Kidney (tissue), 13 donors: ENCODE measurements at regions not wholly inside any gene's neighbourhood (a gene's known extent, or its start where the extent isn't known, plus 50 kb on each side); places are given as distances from the start of the nearest gene placed in this dataset.

ENCODE experiments used
- DNase-seq, 5 donors: peaks; one replicate each; pipeline ENCODE4 v3.0.0-alpha.2; 2013 to 2020
- FAIRE-seq: peaks from 2 replicates; lab custom pipeline; 2012; peaks lifted over from hg19 to GRCh38; lab: Jason Lieb, UNC
- H3K27ac ChIP-seq, 2 donors: one replicate each; pipeline ENCODE4 v1.7.0; 2013; ENCODE audit warnings: low read depth in 2 of 2, low read length in 2 of 2, inconsistent platforms in 1 of 2
- H3K27me3 ChIP-seq: one replicate; pipeline ENCODE4 v1.7.1; 2013; ENCODE audit warnings: low read length, inconsistent platforms; ENCODE audit not compliant: control insufficient read depth, insufficient read depth
- H3K36me3 ChIP-seq, 3 donors: one replicate each; pipeline versions ENCODE4 v1.7.0 to v1.7.1; 2013; ENCODE audit warnings: low read length in 3 of 3, control low read depth in 1 of 3, inconsistent platforms in 1 of 3; ENCODE audit not compliant: insufficient read depth in 3 of 3, control insufficient read depth in 2 of 3
- H3K4me1 ChIP-seq, 3 donors: one replicate each; pipeline versions ENCODE4 v1.7.0 to v1.7.1; 2013; ENCODE audit warnings: low read length in 3 of 3, inconsistent platforms in 1 of 3, low read depth in 1 of 3; ENCODE audit not compliant: control insufficient read depth in 2 of 3, insufficient read depth in 2 of 3
- H3K4me3 ChIP-seq, 3 donors: one replicate each; pipeline versions ENCODE4 v1.7.0 to v1.8.1; 2013; ENCODE audit warnings: low read length in 3 of 3, control low read depth in 1 of 3, inconsistent platforms in 1 of 3
- H3K9ac ChIP-seq, 3 donors: one replicate each; pipeline versions ENCODE4 v1.7.0 to v1.7.1; 2013; ENCODE audit warnings: low read length in 3 of 3, control low read depth in 1 of 3, inconsistent platforms in 1 of 3
- H3K9me3 ChIP-seq, 3 donors: one replicate each; pipeline versions ENCODE4 v1.7.0 to v1.7.1; 2013; ENCODE audit warnings: low read length in 3 of 3, control low read depth in 1 of 3, inconsistent platforms in 1 of 3; ENCODE audit not compliant: control insufficient read depth in 2 of 3, insufficient read depth in 1 of 3
- CTCF ChIP-seq: IDR thresholded peaks from 3 replicates; pipeline ENCODE4 v1.5.1; 2012; ENCODE audit warnings: mild to moderate bottlenecking, moderate library complexity, borderline replicate concordance; ENCODE audit not compliant: insufficient read depth; ENCODE audit errors: extremely low read depth
- intact Hi-C: fragments of 100-400 bp; cut with DNase I; formaldehyde crosslinking; loops from one replicate; pipeline ENCODE4 v1.11.1; 2022
- donor health status: control.
- donor health status: control.
- donor health status: control.
- donor health status: control.
- donor health status: control.
- donor health status: DM: yes; HTN: yes; CAD: no.
- donor health status: Normal renal cell carcinoma (clear cell type).

DNA sequence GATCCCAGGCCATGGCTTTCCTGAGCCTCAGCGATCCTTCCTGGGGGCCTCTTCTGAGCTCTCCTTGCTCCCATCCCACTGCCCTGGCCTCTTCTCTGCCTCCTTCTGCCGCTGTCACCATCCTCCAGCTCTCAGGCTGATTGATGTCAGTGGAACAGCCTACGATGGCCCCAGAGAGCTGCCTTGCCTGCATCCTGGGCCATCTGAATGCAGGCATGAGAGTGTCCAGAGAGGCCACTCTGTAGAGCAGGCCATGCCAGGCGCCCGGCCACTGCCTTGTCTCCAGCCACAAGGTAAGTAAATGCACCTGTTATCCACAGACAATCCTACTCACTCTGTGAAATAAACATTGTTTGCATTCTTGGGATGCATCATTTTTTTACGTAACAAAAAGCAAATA lies 171.4 kb upstream of the PPP2R2D start:
- no peaks in the 10 kb centered on the region for H3K27me3 ChIP-seq
- H3K9ac ChIP-seq: no peak overlapping the region
- H3K4me1 ChIP-seq: peaks cover 0 to 3% (median 2%) of the 10 kb centered on the region in 3 donors
- no peak for FAIRE-seq
- DNase-seq: no peak
- intact Hi-C loops: no loop called here
- TF ChIP-seq CTCF: no peak
- peaks cover 0 to 8% (median 0%) of the 10 kb centered on the region in 3 donors for H3K9me3 ChIP-seq
- no peaks in the 10 kb centered on the region for H3K36me3 ChIP-seq
- no peak overlapping the region for H3K4me3 ChIP-seq
- H3K27ac ChIP-seq: no peak overlapping the region

GRCh38 chr10:131729938-131730660 lies 170.7 kb upstream of the PPP2R2D start:
- no peaks in the 10 kb centered on the region for H3K36me3 ChIP-seq
- intact Hi-C loops: no loop called here
- FAIRE-seq: no peak

GRCh38 chr10:131730771-131731497 lies 169.9 kb upstream of the PPP2R2D start:
- DNase-seq (no peak), FAIRE-seq (no peak)
- intact Hi-C loops: no loop called here
- Histone ChIP-seq H3K9me3 (peaks cover 0 to 8% (median 0%) of the 10 kb centered on the region in 3 donors), H3K9ac (no peak overlapping the region), H3K4me1 (peaks cover 0 to 3% (median 2%) of the 10 kb centered on the region in 3 donors), H3K27me3 (no peaks in the 10 kb centered on the region), H3K27ac (no peak overlapping the region), H3K36me3 (no peaks in the 10 kb centered on the region), H3K4me3 (no peak overlapping the region)
- TF ChIP-seq CTCF: no peak

More at GRCh38 chr10:131729938-131730660, 170.7 kb upstream of the PPP2R2D start:
- Histone ChIP-seq H3K4me3 (no peak overlapping the region), H3K4me1 (peaks cover 0 to 3% (median 2%) of the 10 kb centered on the region in 3 donors), H3K27ac (no peak overlapping the region), H3K9me3 (peaks cover 0 to 8% (median 0%) of the 10 kb centered on the region in 3 donors), H3K27me3 (no peaks in the 10 kb centered on the region), H3K9ac (no peak overlapping the region)
- no peak for TF ChIP-seq CTCF
- no peak for DNase-seq
